ENCODE measurements at regions not wholly inside any gene's neighbourhood (a gene's known extent, or its start where the extent isn't known, plus 50 kb on each side); places are given as distances from the start of the nearest gene placed in this dataset.

DNA sequence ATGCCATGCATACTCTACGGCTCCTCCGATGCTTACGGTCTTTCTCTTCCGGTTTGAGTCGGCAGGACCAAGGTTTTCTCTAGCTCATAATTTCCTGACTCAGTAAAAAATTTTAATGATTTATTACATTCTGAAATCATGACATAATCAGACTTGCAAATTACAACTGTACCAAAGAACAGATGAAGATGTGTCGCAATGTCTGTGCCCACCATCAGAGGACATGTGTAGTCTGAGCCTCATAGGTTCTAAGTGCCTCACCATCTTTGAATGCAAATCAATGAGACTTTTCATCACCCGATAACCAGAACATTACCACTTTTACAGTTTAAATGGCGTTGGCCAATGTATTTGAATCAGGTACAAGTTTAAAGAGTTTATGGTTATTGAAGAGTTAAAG is 213.1 kb downstream of the NHLRC3 start:
- no peak for DNase-seq (ENCODE audit: extremely low read depth, insufficient read length)
- no peak overlapping the region for H3K4me3 ChIP-seq (replicated peaks; ENCODE audit: low read depth, low read length)
- TF ChIP-seq CTCF (IDR thresholded peaks at IDR 0.05; ENCODE audit: insufficient read depth, low read length, poor library complexity, severe bottlenecking), result no peak
- no peaks in the 10 kb centered on the region for H3K27me3 ChIP-seq (replicated peaks; ENCODE audit: control insufficient read depth, insufficient read depth, low read length)
- no peaks in the 10 kb centered on the region for H3K36me3 ChIP-seq (ENCODE audit: control insufficient read depth, insufficient read depth, low read length)

DNA sequence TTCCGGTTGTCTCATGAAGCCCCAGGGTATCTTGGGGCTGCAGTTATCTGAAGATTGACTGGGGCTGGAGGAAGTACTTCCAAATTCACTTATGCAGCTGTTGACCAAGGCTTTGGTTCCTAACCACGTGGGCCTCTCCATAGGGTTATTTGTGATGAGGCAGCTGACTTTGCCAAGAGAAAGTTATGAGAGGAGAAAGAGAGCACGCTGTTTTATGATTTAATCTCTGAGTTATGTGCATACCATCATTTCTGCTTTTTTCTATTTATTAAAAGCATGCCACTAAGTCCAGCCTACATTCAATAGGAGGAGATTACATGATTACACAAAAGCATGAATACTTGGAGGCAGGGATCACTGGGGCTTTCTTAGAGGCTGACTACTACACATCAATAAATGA is 215.5 kb downstream of the NHLRC3 start:
- no peaks in the 10 kb centered on the region for H3K27me3 ChIP-seq (replicated peaks; ENCODE audit: control insufficient read depth, insufficient read depth, low read length)
- no peak overlapping the region for H3K4me3 ChIP-seq (replicated peaks; ENCODE audit: low read depth, low read length)
- no peak for DNase-seq (ENCODE audit: extremely low read depth, insufficient read length)
- TF ChIP-seq CTCF (IDR thresholded peaks at IDR 0.05; ENCODE audit: insufficient read depth, low read length, poor library complexity, severe bottlenecking), result no peak
- H3K36me3 ChIP-seq (ENCODE audit: control insufficient read depth, insufficient read depth, low read length), result no peaks in the 10 kb centered on the region

DNA sequence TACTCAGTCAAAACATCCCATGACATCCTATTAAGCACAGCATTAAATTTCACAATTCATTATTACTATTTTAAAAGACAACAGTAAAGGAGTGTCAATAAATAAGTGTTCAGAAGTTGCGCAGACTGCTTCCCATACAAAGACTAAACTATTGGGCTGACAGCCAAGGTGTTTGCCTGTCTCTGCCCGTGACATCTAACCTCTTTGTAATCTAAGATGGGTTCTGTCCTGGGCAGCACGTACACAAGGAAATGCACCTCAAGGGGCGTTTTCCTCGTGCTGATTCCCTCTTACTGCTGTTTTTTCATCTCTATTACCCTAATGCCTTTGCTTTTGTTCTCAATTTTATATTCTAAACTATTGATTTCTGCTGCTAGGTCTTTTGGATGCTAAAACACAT is 216.3 kb downstream of the NHLRC3 start:
- TF ChIP-seq CTCF (IDR thresholded peaks at IDR 0.05; ENCODE audit: insufficient read depth, low read length, poor library complexity, severe bottlenecking), result no peak
- no peaks in the 10 kb centered on the region for H3K36me3 ChIP-seq (ENCODE audit: control insufficient read depth, insufficient read depth, low read length)
- DNase-seq (ENCODE audit: extremely low read depth, insufficient read length), result no peak
- no peaks in the 10 kb centered on the region for H3K27me3 ChIP-seq (replicated peaks; ENCODE audit: control insufficient read depth, insufficient read depth, low read length)
- H3K4me3 ChIP-seq (replicated peaks; ENCODE audit: low read depth, low read length), result no peak overlapping the region

GRCh38 chr13:39257642-39258041 is 219.4 kb downstream of the NHLRC3 start:
- no peak for TF ChIP-seq CTCF (IDR thresholded peaks at IDR 0.05; ENCODE audit: insufficient read depth, low read length, poor library complexity, severe bottlenecking)
- DNase-seq (ENCODE audit: extremely low read depth, insufficient read length), result no peak
- H3K27me3 ChIP-seq (replicated peaks; ENCODE audit: control insufficient read depth, insufficient read depth, low read length), result no peaks in the 10 kb centered on the region
- no peak overlapping the region for H3K4me3 ChIP-seq (replicated peaks; ENCODE audit: low read depth, low read length)
- no peaks in the 10 kb centered on the region for H3K36me3 ChIP-seq (ENCODE audit: control insufficient read depth, insufficient read depth, low read length)

DNA sequence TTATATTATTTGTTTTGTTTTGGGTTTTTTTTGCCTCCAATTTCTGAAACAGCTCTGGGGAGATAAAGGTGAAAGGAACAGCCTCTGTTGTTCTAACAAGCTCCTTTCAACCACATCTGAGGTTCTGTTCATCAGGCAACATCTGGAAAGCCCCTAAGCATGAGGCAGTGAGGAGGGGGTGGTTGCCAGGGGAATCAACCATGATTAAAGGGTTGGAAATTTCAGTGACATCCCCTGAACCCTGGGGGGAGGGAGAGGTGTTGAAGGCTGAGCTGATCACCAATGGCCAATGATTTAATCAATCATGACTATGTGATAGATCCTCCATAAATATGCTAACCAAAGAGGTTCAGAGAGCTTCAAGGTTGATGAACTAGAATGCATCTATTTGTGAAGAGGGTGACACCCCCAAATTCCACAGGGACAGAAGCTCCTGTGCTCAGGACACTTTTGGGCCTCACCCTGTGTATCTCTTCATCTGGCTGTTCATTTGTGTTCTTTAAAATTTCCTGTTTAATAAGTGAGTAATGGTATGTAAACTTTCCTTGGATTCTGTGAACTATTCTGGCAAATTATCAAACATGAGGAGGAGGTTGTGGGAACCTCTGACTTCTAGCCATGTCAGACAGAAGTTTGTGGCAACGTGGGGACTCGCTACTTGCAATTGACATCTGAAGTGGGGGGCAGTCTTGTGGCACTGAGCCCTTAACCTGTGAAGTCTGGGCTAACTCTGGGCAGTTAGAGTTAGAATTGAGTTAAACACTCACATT is 221.3 kb downstream of the NHLRC3 start:
- no peaks in the 10 kb centered on the region for H3K27me3 ChIP-seq (replicated peaks; ENCODE audit: control insufficient read depth, insufficient read depth, low read length)
- H3K4me3 ChIP-seq (replicated peaks; ENCODE audit: low read depth, low read length), result no peak overlapping the region
- H3K36me3 ChIP-seq (ENCODE audit: control insufficient read depth, insufficient read depth, low read length), result no peaks in the 10 kb centered on the region
- no peak for TF ChIP-seq CTCF (IDR thresholded peaks at IDR 0.05; ENCODE audit: insufficient read depth, low read length, poor library complexity, severe bottlenecking)
- DNase-seq (ENCODE audit: extremely low read depth, insufficient read length), result peak; percentile 24

DNA sequence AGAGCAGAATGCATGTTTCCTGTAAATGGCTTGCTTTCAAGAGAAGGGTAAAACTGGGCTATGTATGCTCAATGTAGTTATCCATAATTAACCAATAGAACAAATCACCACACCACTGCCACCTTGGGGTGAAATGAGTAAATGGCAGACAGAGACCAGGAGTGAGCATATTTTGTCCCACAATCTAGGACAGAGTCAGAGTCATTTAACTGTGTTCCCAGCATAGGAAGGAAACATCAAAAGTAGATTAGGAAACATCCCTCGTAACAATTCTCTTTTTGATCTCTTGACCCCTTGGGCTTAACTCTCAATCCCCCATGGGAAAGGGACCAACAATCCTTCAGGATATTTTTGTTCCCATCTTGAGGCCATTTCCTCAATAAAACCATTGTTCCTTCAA is 224.8 kb downstream of the NHLRC3 start:
- no peak overlapping the region for H3K4me3 ChIP-seq (replicated peaks; ENCODE audit: low read depth, low read length)
- DNase-seq (ENCODE audit: extremely low read depth, insufficient read length), result no peak
- no peaks in the 10 kb centered on the region for H3K27me3 ChIP-seq (replicated peaks; ENCODE audit: control insufficient read depth, insufficient read depth, low read length)
- H3K36me3 ChIP-seq (ENCODE audit: control insufficient read depth, insufficient read depth, low read length), result no peaks in the 10 kb centered on the region
- peak; percentile 65 for TF ChIP-seq CTCF (IDR thresholded peaks at IDR 0.05; ENCODE audit: insufficient read depth, low read length, poor library complexity, severe bottlenecking)
